Umbilical cord (tissue), 1 donor: ENCODE measurements at regions not wholly inside any gene's neighbourhood (a gene's known extent, or its start where the extent isn't known, plus 50 kb on each side); places are given as distances from the start of the nearest gene placed in this dataset.
A peak's percentile ranks its signal among the peaks of the same experiment; 100 is the strongest.
"Not testable (repeated sequence)": the region's sequence is repeated elsewhere in the genome, so short reads cannot be mapped to it uniquely, and the experiment has no call there.

Source experiments
- DNase-seq: peaks from one replicate; pipeline ENCODE4 v3.0.0-alpha.2; 2015; ENCODE audit warnings: low spot score

DNA sequence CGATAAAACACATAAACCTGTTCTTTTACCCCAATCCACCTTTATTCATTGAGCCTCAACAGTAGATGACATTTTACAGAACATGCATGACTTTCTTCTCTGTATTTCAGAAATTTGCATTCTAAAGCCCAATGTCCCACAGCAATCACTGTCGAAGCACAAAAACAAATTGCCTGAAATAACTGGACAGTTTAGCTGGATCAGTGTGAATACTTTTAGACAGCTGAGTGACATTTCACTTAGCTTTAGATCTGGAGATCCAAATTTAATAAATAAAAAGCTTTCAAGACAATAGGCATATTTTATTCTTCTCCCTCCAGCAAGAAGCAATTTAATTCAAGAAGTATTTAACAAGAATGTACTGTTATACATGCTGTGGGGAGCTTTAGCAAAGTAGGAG is 109.1 kb upstream of the FSCB start:
- DNase-seq, result no peak

DNA sequence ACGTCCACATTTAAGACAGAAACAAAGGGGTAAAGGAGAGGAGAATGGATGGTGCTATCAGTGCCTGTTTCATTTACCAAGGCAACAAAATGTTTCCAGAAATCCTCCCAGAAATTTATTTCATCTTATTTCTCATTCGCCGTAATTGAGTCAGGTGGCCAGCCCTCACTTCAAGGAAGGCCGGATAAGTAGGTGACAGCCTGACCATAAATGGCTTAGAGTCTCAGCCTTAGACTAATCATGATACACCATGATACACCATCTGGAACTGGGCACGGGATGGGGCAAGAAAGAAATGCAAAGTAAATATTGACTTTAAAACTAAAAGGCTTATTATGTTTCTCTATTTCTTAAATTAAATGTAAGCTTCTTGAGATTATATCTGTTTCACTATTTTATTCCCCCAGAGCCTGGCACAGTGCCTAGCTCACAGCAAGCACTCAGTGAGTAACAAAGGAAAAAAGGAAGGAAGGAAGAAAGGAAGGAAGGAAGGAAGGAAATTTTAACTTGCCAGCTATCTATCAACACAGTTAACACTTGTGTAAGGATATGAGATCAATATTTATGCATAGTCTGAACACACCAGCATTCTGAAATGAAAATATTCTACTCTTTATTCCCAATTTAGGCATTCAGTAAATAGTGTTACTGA is 106.1 kb upstream of the FSCB start:
- DNase-seq, result no peak

DNA sequence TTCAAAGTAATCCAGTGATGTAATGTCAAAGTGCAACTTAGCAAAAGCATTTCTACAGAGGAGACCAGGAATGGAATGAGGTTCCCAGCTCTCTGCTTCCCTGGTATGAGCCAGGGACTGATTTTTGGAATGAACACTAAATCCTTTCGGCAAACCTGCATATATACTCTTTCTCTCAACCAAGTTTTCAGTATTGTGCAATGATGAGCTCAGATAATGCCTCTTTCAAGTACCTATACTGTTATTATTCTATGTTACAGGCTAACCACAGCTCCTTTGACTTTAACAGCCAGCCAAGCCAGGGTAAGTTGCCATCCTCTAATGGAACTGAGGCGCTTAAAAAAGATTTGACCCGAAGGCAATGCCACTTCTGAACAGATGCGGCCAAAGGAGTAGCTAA is 104.9 kb upstream of the FSCB start:
- DNase-seq, result no peak

DNA sequence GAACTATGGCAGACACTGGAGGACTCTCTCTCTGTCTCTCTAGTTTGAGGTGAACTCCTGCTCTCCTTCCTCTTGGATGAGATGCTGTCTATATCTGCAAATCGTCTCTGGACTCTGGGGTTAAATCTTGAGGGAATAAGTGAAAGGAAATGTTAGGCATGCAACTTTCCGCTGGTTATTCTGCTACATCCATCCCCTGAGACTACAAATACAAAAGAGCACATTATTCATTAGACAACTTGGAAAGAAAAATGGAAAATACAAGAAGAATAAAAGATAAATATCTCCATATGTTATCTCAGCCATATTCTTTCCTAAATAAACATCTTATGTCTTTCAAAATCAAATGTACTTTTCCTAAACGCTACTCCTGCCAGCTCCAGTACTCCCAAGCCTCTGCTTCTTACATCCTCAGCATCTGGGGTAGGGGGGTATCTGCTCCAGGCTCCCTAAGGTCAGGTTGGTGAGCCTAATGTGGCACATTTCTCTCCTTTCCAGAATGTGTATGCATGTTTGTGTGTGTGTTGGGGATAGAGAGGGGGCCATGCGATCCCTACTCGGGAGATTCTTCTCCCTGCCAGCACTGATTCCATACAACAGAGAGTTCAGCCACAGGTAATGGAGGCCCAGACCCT is 102.9 kb upstream of the FSCB start:
- DNase-seq, result no peak

DNA sequence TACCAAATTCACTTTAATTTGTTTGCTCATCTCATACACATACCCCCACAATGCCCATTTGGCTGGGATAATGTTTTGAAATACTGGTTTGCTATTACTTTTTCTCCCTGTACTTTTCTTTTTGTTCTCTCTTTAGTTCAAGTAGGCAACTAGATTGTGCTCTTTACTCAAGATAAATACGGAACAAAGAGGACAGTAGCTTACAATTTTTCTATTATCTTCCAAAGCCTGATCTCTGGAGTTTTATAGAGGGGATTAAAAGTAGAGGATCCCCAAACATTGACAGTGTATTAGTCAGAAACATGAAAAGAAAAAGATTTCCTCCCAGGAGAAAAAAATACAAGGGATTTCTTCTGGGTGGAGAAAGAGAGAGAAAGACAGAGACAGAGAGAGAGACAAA is 102.1 kb upstream of the FSCB start:
- DNase-seq, result no peak

DNA sequence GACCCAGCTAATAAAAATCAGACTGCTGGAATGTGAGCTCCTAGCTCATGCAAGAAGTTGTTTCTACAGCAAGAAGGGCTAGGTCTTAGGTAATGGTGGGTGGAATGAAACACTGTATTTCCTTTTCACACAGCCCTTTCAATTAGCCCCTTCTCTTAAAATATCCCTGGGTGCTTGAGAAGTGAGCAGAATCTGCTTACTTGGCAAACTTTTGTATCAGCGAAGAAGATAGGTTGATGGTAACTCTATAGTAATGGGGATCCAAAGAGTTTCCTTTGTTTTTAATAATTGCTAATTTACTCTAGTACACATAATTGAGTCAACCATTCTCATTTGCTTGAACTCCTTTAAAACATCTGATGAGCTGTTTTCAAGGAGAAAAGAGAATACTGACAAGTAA is 100.6 kb upstream of the FSCB start:
- DNase-seq, result no peak

DNA sequence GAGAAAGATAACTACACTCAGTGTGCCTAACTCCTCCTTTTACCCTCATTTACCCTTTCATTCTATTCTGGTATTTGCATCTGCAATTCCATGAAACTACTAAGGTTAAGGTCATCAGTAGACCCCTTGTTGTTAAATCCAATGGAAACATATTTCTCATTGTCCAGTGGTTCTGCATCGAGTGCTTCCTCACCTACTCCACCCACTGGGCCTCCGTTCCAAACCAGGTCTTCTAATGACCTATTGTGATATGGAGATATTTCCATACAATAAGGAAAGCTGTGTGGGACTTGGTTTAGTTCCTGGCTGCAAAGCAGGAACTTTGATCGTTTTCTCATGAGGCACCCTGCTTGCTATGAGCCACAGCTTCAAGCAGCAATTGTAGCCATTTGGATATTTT is 99.5 kb upstream of the FSCB start:
- no peak for DNase-seq

DNA sequence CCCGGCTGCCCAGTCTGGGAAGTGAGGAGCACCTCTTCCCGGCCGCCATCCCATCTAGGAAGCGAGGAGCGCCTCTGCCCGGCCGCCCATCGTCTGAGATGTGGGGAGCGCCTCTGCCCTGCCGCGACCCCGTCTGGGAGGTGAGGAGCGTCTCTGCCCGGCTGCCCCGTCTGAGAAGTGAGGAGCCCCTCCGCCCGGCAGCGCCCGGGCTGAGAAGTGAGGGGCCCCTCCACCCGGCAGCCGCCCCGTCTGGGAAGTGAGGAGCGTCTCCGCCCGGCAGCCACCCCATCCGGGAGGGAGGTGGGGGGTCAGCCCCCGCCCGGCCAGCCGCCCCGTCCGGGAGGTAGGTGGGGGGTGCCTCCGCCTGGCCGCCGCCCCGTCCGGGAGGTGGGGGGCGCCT is 94.2 kb upstream of the FSCB start:
- DNase-seq, result not testable (repeated sequence)

DNA sequence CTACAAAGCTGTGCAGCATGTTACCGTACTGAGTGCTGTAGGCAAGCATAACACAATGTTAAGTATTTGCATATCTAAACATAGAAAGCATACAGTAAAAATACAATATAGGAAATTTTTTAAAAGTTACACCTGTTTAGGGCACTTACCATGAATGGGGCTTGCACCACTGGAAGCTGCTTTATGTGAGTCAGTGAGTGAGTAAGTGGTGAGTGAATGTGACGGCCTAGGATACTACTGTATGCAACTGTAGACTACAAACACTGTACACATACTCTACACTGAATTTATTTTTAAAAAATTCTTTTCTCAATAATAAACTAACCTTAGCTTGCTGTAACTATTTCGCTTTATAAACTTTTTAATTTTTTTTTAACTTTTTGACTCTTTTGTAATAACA is 82.1 kb upstream of the FSCB start:
- DNase-seq, result no peak

DNA sequence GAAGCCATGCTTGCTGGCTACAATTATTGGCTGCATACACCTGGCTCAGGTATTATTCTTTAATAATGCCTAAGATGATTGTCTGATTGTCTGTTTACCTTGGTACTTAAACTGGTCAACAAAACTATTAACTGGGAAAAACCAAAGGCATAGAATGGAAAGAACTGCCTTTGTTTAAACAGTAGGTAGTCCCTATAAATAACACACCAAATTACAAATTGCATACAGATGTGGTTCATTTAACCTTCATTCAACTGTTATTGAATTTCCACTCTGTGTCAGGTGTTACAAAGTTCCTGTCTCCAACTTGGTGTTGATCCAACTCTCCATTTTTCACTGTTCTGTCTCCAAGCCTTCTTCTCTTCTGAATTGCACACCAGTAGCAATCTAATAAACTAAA is 79.8 kb upstream of the FSCB start:
- DNase-seq, result no peak

DNA sequence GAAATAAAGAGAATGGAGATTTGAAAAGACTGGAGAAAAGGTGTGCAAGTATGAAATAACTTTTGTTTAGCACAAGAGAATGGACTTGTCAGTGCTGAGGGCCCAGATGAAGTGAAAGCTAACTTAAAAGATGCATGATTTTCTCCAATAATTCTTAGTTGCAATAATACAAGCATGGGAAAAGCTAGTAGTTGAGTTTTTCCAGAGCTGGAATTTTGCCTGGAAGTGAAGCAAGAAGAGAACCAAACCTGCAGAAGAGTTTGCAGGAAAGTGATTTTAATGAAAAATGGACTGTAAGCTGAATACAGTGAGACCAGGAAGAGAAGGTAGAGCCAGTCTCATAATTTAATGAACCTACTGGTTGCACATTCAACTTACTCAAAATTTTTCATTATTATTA is 69.3 kb upstream of the FSCB start:
- peak; percentile 55 for DNase-seq

DNA sequence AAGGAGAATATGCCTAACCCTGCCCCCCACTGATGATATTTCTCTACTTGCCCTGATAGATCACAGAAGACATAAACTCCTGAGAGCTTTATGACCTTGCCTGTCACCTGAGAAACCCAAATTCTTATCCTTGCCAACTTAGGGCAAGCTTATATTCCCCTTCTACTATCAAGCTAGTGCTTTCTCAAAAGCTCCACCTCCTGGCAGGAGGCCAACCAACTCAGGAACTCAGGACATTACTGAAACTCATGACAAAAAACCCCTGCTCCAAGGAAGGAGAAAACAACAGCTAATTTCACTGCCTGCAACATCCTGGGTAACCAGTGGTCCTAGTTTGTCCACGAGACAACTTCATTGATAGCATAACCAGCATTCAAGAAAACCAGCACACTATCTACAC is 60.9 kb upstream of the FSCB start:
- no peak for DNase-seq

DNA sequence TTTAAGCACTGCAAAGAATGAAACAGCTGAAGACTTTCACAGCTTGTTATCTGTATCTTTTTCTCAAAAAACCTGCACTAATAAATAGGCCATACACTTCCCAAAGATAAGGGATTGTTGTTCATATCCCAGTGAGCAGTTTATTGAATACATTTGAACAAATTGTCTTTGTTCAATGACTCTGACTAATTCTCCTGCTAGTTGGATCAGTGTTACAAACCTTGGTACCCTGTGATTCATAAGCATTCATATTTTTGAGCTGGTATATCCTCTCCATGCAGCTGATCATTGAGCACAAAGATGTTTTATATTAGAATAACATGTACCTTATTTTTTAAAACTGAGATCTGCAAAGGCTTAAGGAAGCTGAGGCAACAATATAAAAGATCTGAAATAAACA is 58.9 kb upstream of the FSCB start:
- DNase-seq, result no peak

DNA sequence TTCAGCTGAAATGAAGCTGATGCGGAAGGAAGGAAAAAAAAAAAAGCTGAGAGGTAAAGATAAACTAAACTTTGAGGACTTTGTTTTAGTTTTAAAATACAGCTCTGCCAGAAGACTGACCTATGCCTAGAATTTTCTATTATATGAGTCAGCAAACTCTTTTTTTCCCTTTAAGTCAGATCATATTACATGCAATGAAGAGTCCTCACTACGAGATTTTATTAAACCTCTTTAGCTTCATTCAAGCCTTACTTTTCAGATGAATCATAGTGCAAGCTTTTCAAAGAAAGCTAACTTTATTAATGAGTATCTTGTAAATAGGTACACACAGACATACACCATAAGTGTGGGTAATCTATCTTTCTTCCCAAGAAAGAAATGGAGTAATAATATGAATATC is 57.8 kb upstream of the FSCB start:
- peak; percentile 81 for DNase-seq
